RWPE2 (cell line): ENCODE measurements at regions not wholly inside any gene's neighbourhood (a gene's known extent, or its start where the extent isn't known, plus 50 kb on each side); places are given as distances from the start of the nearest gene placed in this dataset.

Source experiments
- ATAC-seq: fragments of 200-7000 bp; cut with Tn5 transposase; 3 replicates; pipeline ENCODE4 v1.9.1; 2021; ENCODE audit warnings: low read depth
- DNase-seq: peaks from one replicate; pipeline ENCODE4 v3.0.0-alpha.2; 2020; ENCODE audit warnings: low spot score
- H3K27ac ChIP-seq: fragments of 450-650 bp; 2 replicates; pipeline ENCODE4 v1.5.1; 2017; ENCODE audit warnings: mild to moderate bottlenecking; ENCODE audit not compliant: poor library complexity, severe bottlenecking
- H3K27me3 ChIP-seq: fragments of 250-450 bp; sonication (Bioruptor Pico); 2 replicates; pipeline ENCODE4 v1.5.1; 2021; ENCODE audit warnings: mild to moderate bottlenecking, moderate library complexity; ENCODE audit not compliant: insufficient read depth, poor library complexity, severe bottlenecking
- H3K36me3 ChIP-seq: fragments of 250-450 bp; sonication (Bioruptor Pico); 2 replicates; pipeline ENCODE4 v1.5.1; 2020; ENCODE audit warnings: low read depth, mild to moderate bottlenecking, moderate library complexity
- H3K4me1 ChIP-seq: fragments of 250-450 bp; sonication (Bioruptor Pico); 2 replicates; pipeline ENCODE4 v1.5.1; 2021; ENCODE audit warnings: mild to moderate bottlenecking, moderate library complexity; ENCODE audit not compliant: insufficient read depth, poor library complexity, severe bottlenecking
- H3K4me3 ChIP-seq: fragments of 250-450 bp; sonication (Bioruptor Pico); 2 replicates; pipeline ENCODE4 v1.5.1; 2021; ENCODE audit warnings: mild to moderate bottlenecking, moderate library complexity; ENCODE audit not compliant: severe bottlenecking
- H3K9me3 ChIP-seq: fragments of 250-450 bp; sonication (Bioruptor Pico); 2 replicates; pipeline ENCODE4 v1.5.1; 2021; ENCODE audit warnings: mild to moderate bottlenecking, moderate library complexity; ENCODE audit not compliant: severe bottlenecking
- CTCF ChIP-seq: fragments of 450-650 bp; IDR thresholded peaks from one replicate; pipeline ENCODE4 v1.5.1; 2017; ENCODE audit warnings: mild to moderate bottlenecking, moderate library complexity; ENCODE audit not compliant: poor library complexity, severe bottlenecking

GRCh38 chr2:17086990-17087389 is 421.4 kb upstream of the CYRIA start:
- DNase-seq (no peak), ATAC-seq (no peak)
- no peak overlapping the region for H3K4me3 ChIP-seq
- no peaks in the 10 kb centered on the region for H3K9me3 ChIP-seq
- no peaks in the 10 kb centered on the region for H3K36me3 ChIP-seq
- no peaks in the 10 kb centered on the region for H3K4me1 ChIP-seq
- H3K27me3 ChIP-seq, result no peaks in the 10 kb centered on the region
- TF ChIP-seq CTCF, result no peak
- no peak overlapping the region for H3K27ac ChIP-seq

GRCh38 chr2:17085546-17086202 is 420.0 kb upstream of the CYRIA start:
- H3K4me3 ChIP-seq, result no peak overlapping the region
- no peak for TF ChIP-seq CTCF
- DNase-seq (no peak), ATAC-seq (no peak)
- no peak overlapping the region for H3K27ac ChIP-seq
- H3K9me3 ChIP-seq, result no peaks in the 10 kb centered on the region
- H3K4me1 ChIP-seq, result no peaks in the 10 kb centered on the region
- no peaks in the 10 kb centered on the region for H3K36me3 ChIP-seq
- no peaks in the 10 kb centered on the region for H3K27me3 ChIP-seq

GRCh38 chr2:17084877-17085276 is 419.2 kb upstream of the CYRIA start:
- DNase-seq, result no peak
- Histone ChIP-seq H3K27me3 (no peaks in the 10 kb centered on the region), H3K36me3 (no peaks in the 10 kb centered on the region), H3K4me1 (no peaks in the 10 kb centered on the region), H3K9me3 (no peaks in the 10 kb centered on the region), H3K27ac (no peak overlapping the region), H3K4me3 (no peak overlapping the region)
- no peak for ATAC-seq
- TF ChIP-seq CTCF, result no peak

- H3K36me3 ChIP-seq, result no peaks in the 10 kb centered on the region
- no peaks in the 10 kb centered on the region for H3K4me1 ChIP-seq
- H3K27me3 ChIP-seq, result no peaks in the 10 kb centered on the region
- no peak overlapping the region for H3K27ac ChIP-seq
- TF ChIP-seq CTCF, result no peak
- no peak overlapping the region for H3K4me3 ChIP-seq
- no peaks in the 10 kb centered on the region for H3K9me3 ChIP-seq
- DNase-seq (no peak), ATAC-seq (no peak)
Observed at GRCh38 chr2:17083902-17084301, 418.3 kb upstream of the CYRIA start.

GRCh38 chr2:17079262-17079661 is 413.6 kb upstream of the CYRIA start:
- DNase-seq (no peak), ATAC-seq (no peak)
- no peak for TF ChIP-seq CTCF
- Histone ChIP-seq H3K9me3 (no peaks in the 10 kb centered on the region), H3K27me3 (no peaks in the 10 kb centered on the region), H3K4me1 (no peaks in the 10 kb centered on the region), H3K36me3 (no peaks in the 10 kb centered on the region), H3K27ac (no peak overlapping the region), H3K4me3 (no peak overlapping the region)
